Thoracic aorta (tissue), 2 donors: ENCODE measurements at regions not wholly inside any gene's neighbourhood (a gene's known extent, or its start where the extent isn't known, plus 50 kb on each side); places are given as distances from the start of the nearest gene placed in this dataset.
"Not testable (repeated sequence)": the region's sequence is repeated elsewhere in the genome, so short reads cannot be mapped to it uniquely, and the experiment has no call there.

Experiments used
- ATAC-seq: fragments of 150-250 bp; one replicate; pipeline ENCODE4 v1.8.0; 2017; ENCODE audit warnings: low read depth; ENCODE audit not compliant: insufficient number of reproducible peaks, low FRiP score
- DNase-seq: peaks from one replicate; pipeline ENCODE4 v3.0.0-alpha.2; 2020; ENCODE audit warnings: low spot score
- H3K27ac ChIP-seq, 2 donors: fragments of 200-600 bp; sonication (generic); 1 replicate in 1 of 2; 2 replicates in 1 of 2; pipeline ENCODE4 v1.5.1; 2016; ENCODE audit warnings: mild to moderate bottlenecking in 2 of 2, moderate library complexity in 2 of 2
- H3K27me3 ChIP-seq: fragments of 200-600 bp; sonication (generic); replicated peaks from 2 replicates; pipeline ENCODE4 v1.6.0; 2016; ENCODE audit warnings: mild to moderate bottlenecking; ENCODE audit not compliant: insufficient read depth
- H3K36me3 ChIP-seq: fragments of 200-600 bp; sonication (generic); one replicate; pipeline ENCODE4 v1.5.1; 2016
- H3K4me1 ChIP-seq, 2 donors: fragments of 200-600 bp; sonication (generic); 1 replicate in 1 of 2; 2 replicates in 1 of 2; pipeline versions ENCODE4 v1.5.1 to v1.6.0; 2016; ENCODE audit warnings: low read depth in 2 of 2, mild to moderate bottlenecking in 1 of 2; ENCODE audit not compliant: control insufficient read depth in 1 of 2
- H3K4me3 ChIP-seq: fragments of 200-600 bp; sonication (generic); 2 replicates; pipeline ENCODE4 v1.5.1; 2016; ENCODE audit warnings: mild to moderate bottlenecking
- H3K9me3 ChIP-seq: fragments of 200-600 bp; sonication (generic); 2 replicates; pipeline ENCODE4 v1.5.1; 2016
- CTCF ChIP-seq: fragments of 200-600 bp; sonication (generic); IDR thresholded peaks from one replicate; pipeline ENCODE4 v1.5.1; 2019; ENCODE audit warnings: antibody characterized with exemption

DNA sequence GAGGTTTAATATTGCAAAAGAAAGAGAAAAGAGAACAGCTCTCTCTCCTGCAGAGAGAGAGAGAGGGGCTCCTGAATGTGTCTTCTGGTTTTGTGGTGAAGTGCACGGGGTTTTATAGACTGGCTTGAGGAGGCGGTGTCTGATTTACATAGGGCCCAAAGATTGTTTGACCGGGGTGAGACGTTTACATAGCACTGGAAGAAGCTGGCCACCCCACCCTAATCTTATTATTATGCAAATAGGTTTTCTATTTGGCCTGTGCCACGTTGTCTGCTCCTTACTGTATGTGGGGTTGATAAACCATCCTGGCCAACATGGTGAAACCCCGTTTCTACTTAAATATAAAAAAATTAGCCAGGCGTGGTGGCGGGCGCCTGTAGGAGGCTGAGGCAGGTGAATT is 268.6 kb downstream of the SV2B start:
- no peaks in the 10 kb centered on the region for H3K36me3 ChIP-seq
- no peak for ATAC-seq
- no peaks in the 10 kb centered on the region for H3K27me3 ChIP-seq
- H3K9me3 ChIP-seq = no peaks in the 10 kb centered on the region
- no peak for DNase-seq
- H3K4me1 ChIP-seq = no peaks in the 10 kb centered on the region
- H3K27ac ChIP-seq = no peak overlapping the region
- H3K4me3 ChIP-seq = no peak overlapping the region
- TF ChIP-seq CTCF = no peak

DNA sequence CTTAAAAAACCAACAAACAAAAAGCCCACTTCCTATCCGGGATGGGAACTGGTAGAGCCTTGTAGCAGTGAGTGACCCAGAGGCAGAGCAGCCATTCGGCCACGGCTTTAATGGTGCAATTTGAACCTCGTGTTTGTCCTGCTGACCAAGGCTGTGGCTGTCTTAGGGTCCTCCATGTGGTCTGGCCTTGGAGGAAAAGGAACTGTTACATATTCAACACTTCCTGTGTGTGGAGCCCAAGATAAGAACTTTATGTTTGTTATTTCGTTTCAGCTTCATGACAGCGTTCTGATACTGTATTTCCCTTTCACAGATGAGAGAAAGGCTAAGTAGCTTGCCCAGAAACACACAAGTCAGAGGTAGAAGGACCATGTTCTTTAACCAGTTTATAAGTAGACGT is 269.8 kb downstream of the SV2B start:
- H3K27me3 ChIP-seq = no peaks in the 10 kb centered on the region

GRCh38 chr15:91371345-91371744 is 271.3 kb downstream of the SV2B start:
- H3K27me3 ChIP-seq, H3K4me1 ChIP-seq, H3K36me3 ChIP-seq, H3K9me3 ChIP-seq, H3K27ac ChIP-seq, ATAC-seq, DNase-seq, H3K4me3 ChIP-seq: not testable (repeated sequence)

More for the DNA sequence above, 269.8 kb downstream of the SV2B start:
- Histone ChIP-seq H3K4me1 (no peaks in the 10 kb centered on the region), H3K9me3 (no peaks in the 10 kb centered on the region), H3K36me3 (no peaks in the 10 kb centered on the region), H3K27ac (no peak overlapping the region), H3K4me3 (no peak overlapping the region)
- no peak for TF ChIP-seq CTCF
- DNase-seq = no peak
- ATAC-seq = no peak

DNA sequence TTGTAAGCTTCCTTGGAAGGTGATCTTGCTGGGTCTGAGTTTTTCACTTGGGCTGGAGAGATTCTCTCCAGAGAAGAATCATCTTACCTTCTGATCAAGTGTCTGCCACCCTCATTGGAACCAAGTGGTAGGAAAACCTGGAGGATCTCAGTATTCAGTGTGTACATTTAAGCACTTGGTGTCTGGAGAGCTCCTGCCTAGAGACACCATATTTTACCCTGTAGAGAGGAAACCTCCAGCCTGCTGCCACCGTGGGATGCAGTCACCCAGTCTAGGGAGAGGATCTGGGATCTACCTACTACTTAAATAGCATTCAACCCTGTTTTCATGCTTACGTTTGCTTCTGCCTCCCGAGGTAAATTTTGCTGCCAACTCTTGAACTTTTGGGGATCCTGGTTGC is 274.3 kb downstream of the SV2B start:
- H3K27me3 ChIP-seq = no peaks in the 10 kb centered on the region
- ATAC-seq (no peak), DNase-seq (no peak)
- H3K36me3 ChIP-seq = no peaks in the 10 kb centered on the region
- H3K27ac ChIP-seq = no peak overlapping the region
- no peaks in the 10 kb centered on the region for H3K4me1 ChIP-seq
- no peak overlapping the region for H3K4me3 ChIP-seq
- no peaks in the 10 kb centered on the region for H3K9me3 ChIP-seq
- TF ChIP-seq CTCF = no peak

GRCh38 chr15:91376038-91376437 is 276.0 kb downstream of the SV2B start:
- no peaks in the 10 kb centered on the region for H3K36me3 ChIP-seq
- no peak overlapping the region for H3K4me3 ChIP-seq
- no peak for TF ChIP-seq CTCF
- no peaks in the 10 kb centered on the region for H3K4me1 ChIP-seq
- H3K27ac ChIP-seq = no peak overlapping the region
- no peaks in the 10 kb centered on the region for H3K9me3 ChIP-seq
- DNase-seq = no peak
- no peak for ATAC-seq
- no peaks in the 10 kb centered on the region for H3K27me3 ChIP-seq

DNA sequence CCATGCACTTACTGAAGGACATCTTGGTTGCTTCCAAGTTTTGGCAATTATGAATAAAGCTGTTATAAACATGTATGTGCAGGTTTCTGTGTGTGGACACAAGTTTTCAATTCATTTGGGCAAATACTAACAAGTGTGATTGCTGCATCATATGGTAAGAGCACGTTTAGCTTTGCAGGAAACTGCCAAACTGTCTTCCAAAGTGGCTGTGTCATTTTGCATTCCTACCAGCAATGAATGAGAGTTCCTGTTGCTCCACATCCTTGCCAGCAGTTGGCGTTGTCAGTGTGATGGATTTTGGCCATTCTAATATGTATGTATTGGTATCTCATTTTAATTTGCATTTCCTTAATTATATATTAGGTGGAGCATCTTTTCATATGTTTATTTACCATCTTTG is 280.1 kb downstream of the SV2B start:
- Histone ChIP-seq H3K27me3 (no peaks in the 10 kb centered on the region), H3K4me3 (no peak overlapping the region), H3K27ac (no peak overlapping the region), H3K9me3 (no peaks in the 10 kb centered on the region), H3K4me1 (no peaks in the 10 kb centered on the region), H3K36me3 (no peaks in the 10 kb centered on the region)
- ATAC-seq (no peak), DNase-seq (no peak)
- no peak for TF ChIP-seq CTCF
